ENCODE measurements at regions not wholly inside any gene's neighbourhood (a gene's known extent, or its start where the extent isn't known, plus 50 kb on each side); places are given as distances from the start of the nearest gene placed in this dataset.

GRCh38 chr4:22949161-22949855 is 256.6 kb downstream of the GBA3 start:
- TF ChIP-seq CTCF (IDR thresholded peaks at IDR 0.05; ENCODE audit: poor library complexity, severe bottlenecking) (no peak), MXI1 (conservative IDR thresholded peaks at IDR 0.05; ENCODE audit: poor library complexity, severe bottlenecking) (no peak), RAD21 (conservative IDR thresholded peaks at IDR 0.05) (no peak), SMC3 (conservative IDR thresholded peaks at IDR 0.05; ENCODE audit: poor library complexity) (no peak), EZH2 (IDR thresholded peaks at IDR 0.05; ENCODE audit: borderline replicate concordance, insufficient read depth, low read length, poor library complexity, severe bottlenecking) (no peak), POLR2AphosphoS5 (IDR thresholded peaks at IDR 0.05) (no peak), TAF1 (IDR thresholded peaks at IDR 0.05; ENCODE audit: low read depth) (no peak), EP300 (conservative IDR thresholded peaks at IDR 0.05; ENCODE audit: poor library complexity, severe bottlenecking) (no peak)
- TF ChIP-seq, protein P1, sequence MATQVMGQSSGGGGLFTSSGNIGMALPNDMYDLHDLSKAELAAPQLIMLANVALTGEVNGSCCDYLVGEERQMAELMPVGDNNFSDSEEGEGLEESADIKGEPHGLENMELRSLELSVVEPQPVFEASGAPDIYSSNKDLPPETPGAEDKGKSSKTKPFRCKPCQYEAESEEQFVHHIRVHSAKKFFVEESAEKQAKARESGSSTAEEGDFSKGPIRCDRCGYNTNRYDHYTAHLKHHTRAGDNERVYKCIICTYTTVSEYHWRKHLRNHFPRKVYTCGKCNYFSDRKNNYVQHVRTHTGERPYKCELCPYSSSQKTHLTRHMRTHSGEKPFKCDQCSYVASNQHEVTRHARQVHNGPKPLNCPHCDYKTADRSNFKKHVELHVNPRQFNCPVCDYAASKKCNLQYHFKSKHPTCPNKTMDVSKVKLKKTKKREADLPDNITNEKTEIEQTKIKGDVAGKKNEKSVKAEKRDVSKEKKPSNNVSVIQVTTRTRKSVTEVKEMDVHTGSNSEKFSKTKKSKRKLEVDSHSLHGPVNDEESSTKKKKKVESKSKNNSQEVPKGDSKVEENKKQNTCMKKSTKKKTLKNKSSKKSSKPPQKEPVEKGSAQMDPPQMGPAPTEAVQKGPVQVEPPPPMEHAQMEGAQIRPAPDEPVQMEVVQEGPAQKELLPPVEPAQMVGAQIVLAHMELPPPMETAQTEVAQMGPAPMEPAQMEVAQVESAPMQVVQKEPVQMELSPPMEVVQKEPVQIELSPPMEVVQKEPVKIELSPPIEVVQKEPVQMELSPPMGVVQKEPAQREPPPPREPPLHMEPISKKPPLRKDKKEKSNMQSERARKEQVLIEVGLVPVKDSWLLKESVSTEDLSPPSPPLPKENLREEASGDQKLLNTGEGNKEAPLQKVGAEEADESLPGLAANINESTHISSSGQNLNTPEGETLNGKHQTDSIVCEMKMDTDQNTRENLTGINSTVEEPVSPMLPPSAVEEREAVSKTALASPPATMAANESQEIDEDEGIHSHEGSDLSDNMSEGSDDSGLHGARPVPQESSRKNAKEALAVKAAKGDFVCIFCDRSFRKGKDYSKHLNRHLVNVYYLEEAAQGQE (IDR thresholded peaks at IDR 0.05; ENCODE audit: borderline replicate concordance), result no peak
- Histone ChIP-seq H2AFZ (ENCODE audit: low read depth, low read length) (no peak overlapping the region), H3K9me3 (ENCODE audit: low read length) (no peaks in the 10 kb centered on the region), H4K20me1 (ENCODE audit: insufficient read depth) (no peaks in the 10 kb centered on the region), H3K27me3 (ENCODE audit: insufficient read depth, low read depth, low read length) (no peaks in the 10 kb centered on the region), H3K27ac (ENCODE audit: low read length) (no peak overlapping the region), H3K9me2 (ENCODE audit: insufficient read depth, low read length) (no peaks in the 10 kb centered on the region), H3K4me3 (ENCODE audit: low read length) (no peak overlapping the region), H3K9ac (ENCODE audit: low read length) (no peak overlapping the region), H3K4me2 (ENCODE audit: low read length) (no peak overlapping the region), H3K36me3 (ENCODE audit: insufficient read depth, low read length) (no peaks in the 10 kb centered on the region), H3F3A (ENCODE audit: insufficient read depth, low read length, poor library complexity, severe bottlenecking) (no peaks in the 10 kb centered on the region), H3K79me2 (replicated peaks; ENCODE audit: insufficient read depth, low read length) (no peaks in the 10 kb centered on the region)

GRCh38 chr4:22947851-22948250 is 255.1 kb downstream of the GBA3 start:
- H3F3A ChIP-seq (ENCODE audit: insufficient read depth, low read length, poor library complexity, severe bottlenecking), result no peaks in the 10 kb centered on the region
- no peak overlapping the region for H3K27ac ChIP-seq (ENCODE audit: low read length)
- H3K4me3 ChIP-seq (ENCODE audit: low read length), result no peak overlapping the region
- no peak overlapping the region for H3K4me2 ChIP-seq (ENCODE audit: low read length)
- H3K36me3 ChIP-seq (ENCODE audit: insufficient read depth, low read length), result no peaks in the 10 kb centered on the region
- H3K9ac ChIP-seq (ENCODE audit: low read length), result no peak overlapping the region
- H3K9me2 ChIP-seq (ENCODE audit: insufficient read depth, low read length), result no peaks in the 10 kb centered on the region
- no peak overlapping the region for H2AFZ ChIP-seq (ENCODE audit: low read depth, low read length)
- H3K79me2 ChIP-seq (replicated peaks; ENCODE audit: insufficient read depth, low read length), result no peaks in the 10 kb centered on the region
- no peaks in the 10 kb centered on the region for H4K20me1 ChIP-seq (ENCODE audit: insufficient read depth)
- TF ChIP-seq RAD21 (conservative IDR thresholded peaks at IDR 0.05), result no peak
- TF ChIP-seq CTCF (IDR thresholded peaks at IDR 0.05; ENCODE audit: poor library complexity, severe bottlenecking), result no peak
- TF ChIP-seq, protein P1 (IDR thresholded peaks at IDR 0.05; ENCODE audit: borderline replicate concordance), result no peak
- TF ChIP-seq EP300 (conservative IDR thresholded peaks at IDR 0.05; ENCODE audit: poor library complexity, severe bottlenecking), result no peak
- TF ChIP-seq EZH2 (IDR thresholded peaks at IDR 0.05; ENCODE audit: borderline replicate concordance, insufficient read depth, low read length, poor library complexity, severe bottlenecking), result no peak
- no peak for TF ChIP-seq POLR2AphosphoS5 (IDR thresholded peaks at IDR 0.05)
- no peak for TF ChIP-seq MXI1 (conservative IDR thresholded peaks at IDR 0.05; ENCODE audit: poor library complexity, severe bottlenecking)
- no peak for TF ChIP-seq SMC3 (conservative IDR thresholded peaks at IDR 0.05; ENCODE audit: poor library complexity)
- no peak for TF ChIP-seq TAF1 (IDR thresholded peaks at IDR 0.05; ENCODE audit: low read depth)
- no peaks in the 10 kb centered on the region for H3K27me3 ChIP-seq (ENCODE audit: insufficient read depth, low read depth, low read length)
- no peaks in the 10 kb centered on the region for H3K9me3 ChIP-seq (ENCODE audit: low read length)

Data from neural cell (in vitro differentiated cells).